ENCODE measurements at regions not wholly inside any gene's neighbourhood (a gene's known extent, or its start where the extent isn't known, plus 50 kb on each side); places are given as distances from the start of the nearest gene placed in this dataset.

DNA sequence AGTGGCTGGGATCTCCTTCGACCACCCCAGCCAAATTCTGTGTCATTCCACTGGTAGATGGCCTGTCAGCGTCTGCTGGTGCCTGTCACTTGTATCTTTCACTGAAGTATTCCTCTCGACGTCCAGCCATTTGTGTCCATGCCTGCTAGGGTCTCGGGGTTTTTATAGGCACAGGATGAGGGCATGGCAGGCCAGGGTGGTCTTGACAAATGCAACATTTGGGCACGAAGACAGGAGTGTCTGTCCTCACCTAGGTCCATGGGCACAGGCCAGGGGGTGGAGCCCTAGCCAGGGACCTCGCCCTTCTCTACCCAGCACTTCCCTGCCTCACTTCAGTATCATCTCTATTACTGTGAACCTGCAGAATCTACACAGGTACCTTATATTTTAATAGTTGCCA, 2223.9 kb upstream of the ACO1 start:
- ChIA-PET CTCF (no interaction called here), POLR2A (no interaction called here)
- TF ChIP-seq ZBTB20 (tag by site-specific recombination; IDR thresholded peaks at IDR 0.05) (no peak), ATF2 (tag by site-specific recombination; IDR thresholded peaks at IDR 0.05; ENCODE audit: low read depth) (no peak), ZSCAN23 (tag by site-specific recombination; IDR thresholded peaks at IDR 0.05) (no peak)
- TF ChIP-seq, protein P1, sequence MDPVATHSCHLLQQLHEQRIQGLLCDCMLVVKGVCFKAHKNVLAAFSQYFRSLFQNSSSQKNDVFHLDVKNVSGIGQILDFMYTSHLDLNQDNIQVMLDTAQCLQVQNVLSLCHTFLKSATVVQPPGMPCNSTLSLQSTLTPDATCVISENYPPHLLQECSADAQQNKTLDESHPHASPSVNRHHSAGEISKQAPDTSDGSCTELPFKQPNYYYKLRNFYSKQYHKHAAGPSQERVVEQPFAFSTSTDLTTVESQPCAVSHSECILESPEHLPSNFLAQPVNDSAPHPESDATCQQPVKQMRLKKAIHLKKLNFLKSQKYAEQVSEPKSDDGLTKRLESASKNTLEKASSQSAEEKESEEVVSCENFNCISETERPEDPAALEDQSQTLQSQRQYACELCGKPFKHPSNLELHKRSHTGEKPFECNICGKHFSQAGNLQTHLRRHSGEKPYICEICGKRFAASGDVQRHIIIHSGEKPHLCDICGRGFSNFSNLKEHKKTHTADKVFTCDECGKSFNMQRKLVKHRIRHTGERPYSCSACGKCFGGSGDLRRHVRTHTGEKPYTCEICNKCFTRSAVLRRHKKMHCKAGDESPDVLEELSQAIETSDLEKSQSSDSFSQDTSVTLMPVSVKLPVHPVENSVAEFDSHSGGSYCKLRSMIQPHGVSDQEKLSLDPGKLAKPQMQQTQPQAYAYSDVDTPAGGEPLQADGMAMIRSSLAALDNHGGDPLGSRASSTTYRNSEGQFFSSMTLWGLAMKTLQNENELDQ (tag by site-specific recombination; IDR thresholded peaks at IDR 0.05; ENCODE audit: low read depth) = no peak
- no peaks in the 10 kb centered on the region for H3K4me1 ChIP-seq (ENCODE audit: control insufficient read depth, insufficient read depth, low read length)
- H3K4me3 ChIP-seq (ENCODE audit: low read depth, low read length) = no peak overlapping the region
- no peaks in the 10 kb centered on the region for H3K36me3 ChIP-seq (ENCODE audit: control insufficient read depth in 2 of 2, insufficient read depth in 1 of 2, low read length in 2 of 2)
- no peaks in the 10 kb centered on the region for H3K9me3 ChIP-seq (ENCODE audit: control insufficient read depth, insufficient read depth, low read depth, low read length)
- no peak overlapping the region for H3K27ac ChIP-seq (ENCODE audit: extremely low read depth, low read depth, low read length)

GRCh38 chr9:30172206-30172605, 2212.2 kb upstream of the ACO1 start:
- TF ChIP-seq ZNF645 (tag by site-specific recombination; IDR thresholded peaks at IDR 0.05) (no peak), HOXA7 (CRISPR knock-in tag; IDR thresholded peaks at IDR 0.05; ENCODE audit: borderline replicate concordance) (no peak), KLF8 (tag by site-specific recombination; IDR thresholded peaks at IDR 0.05) (no peak), ZNF354C (tag by site-specific recombination; IDR thresholded peaks at IDR 0.05; ENCODE audit: borderline replicate concordance, low read depth) (no peak), ZNF426 (tag by site-specific recombination; IDR thresholded peaks at IDR 0.05) (no peak), ZNF350 (tag by site-specific recombination; IDR thresholded peaks at IDR 0.05) (no peak), ZNF654 (tag by site-specific recombination; IDR thresholded peaks at IDR 0.05; ENCODE audit: low read depth) (no peak), ZNF623 (tag by site-specific recombination; IDR thresholded peaks at IDR 0.05) (no peak), IKZF3 (tag by site-specific recombination; IDR thresholded peaks at IDR 0.05) (no peak), ZNF626 (tag by site-specific recombination; IDR thresholded peaks at IDR 0.05) (no peak), SP3 (tag by site-specific recombination; IDR thresholded peaks at IDR 0.05) (no peak), ZNF670 (tag by site-specific recombination; IDR thresholded peaks at IDR 0.05; ENCODE audit: low read depth) (no peak), ZNF624 (tag by site-specific recombination; IDR thresholded peaks at IDR 0.05) (no peak), ZNF433 (tag by site-specific recombination; IDR thresholded peaks at IDR 0.05; ENCODE audit: low read depth) (no peak)
- Histone ChIP-seq H3K4me1 (ENCODE audit: control insufficient read depth, insufficient read depth, low read length) (no peaks in the 10 kb centered on the region), H3K36me3 (ENCODE audit: control insufficient read depth in 2 of 2, insufficient read depth in 1 of 2, low read length in 2 of 2) (no peaks in the 10 kb centered on the region), H3K27ac (ENCODE audit: extremely low read depth, low read depth, low read length) (no peak overlapping the region), H3K9me3 (ENCODE audit: control insufficient read depth, insufficient read depth, low read depth, low read length) (no peaks in the 10 kb centered on the region), H3K4me3 (ENCODE audit: low read depth, low read length) (no peak overlapping the region)
- ChIA-PET POLR2A (no interaction called here), CTCF (no interaction called here)

- POLR2A ChIA-PET = no interaction called here
- Histone ChIP-seq H3K4me3 (ENCODE audit: low read depth, low read length) (no peak overlapping the region), H3K36me3 (ENCODE audit: control insufficient read depth in 2 of 2, insufficient read depth in 1 of 2, low read length in 2 of 2) (no peaks in the 10 kb centered on the region), H3K9me3 (ENCODE audit: control insufficient read depth, insufficient read depth, low read depth, low read length) (no peaks in the 10 kb centered on the region), H3K27ac (ENCODE audit: extremely low read depth, low read depth, low read length) (no peak overlapping the region), H3K4me1 (ENCODE audit: control insufficient read depth, insufficient read depth, low read length) (no peaks in the 10 kb centered on the region)
- CTCF ChIA-PET = no interaction called here
- TF ChIP-seq MZF1 (tag by site-specific recombination; IDR thresholded peaks at IDR 0.05; ENCODE audit: borderline replicate concordance) = no peak
- TF ChIP-seq ZNF510 (tag by site-specific recombination; IDR thresholded peaks at IDR 0.05; ENCODE audit: insufficient replicate concordance) = no peak
- TF ChIP-seq ZBTB17 (tag by site-specific recombination; IDR thresholded peaks at IDR 0.05) = no peak
- TF ChIP-seq ZNF513 (tag by site-specific recombination; IDR thresholded peaks at IDR 0.05) = no peak
- no peak for TF ChIP-seq ZNF138 (tag by site-specific recombination; IDR thresholded peaks at IDR 0.05; ENCODE audit: borderline replicate concordance)
- TF ChIP-seq ZNF433 (tag by site-specific recombination; IDR thresholded peaks at IDR 0.05; ENCODE audit: low read depth) = no peak
- TF ChIP-seq ZNF843 (tag by site-specific recombination; IDR thresholded peaks at IDR 0.05) = no peak
These were observed 2205.8 kb upstream of the ACO1 start for GRCh38 chr9:30178610-30179009.

All from HEK293 (cell line).